OCI-LY7 (cell line): ENCODE measurements at regions not wholly inside any gene's neighbourhood (a gene's known extent, or its start where the extent isn't known, plus 50 kb on each side); places are given as distances from the start of the nearest gene placed in this dataset.

Source experiments
- BruUV-seq: library from RNA; stranded (reverse); fragments of 400-500 nt; replicated peaks from 2 replicates; lab custom pipeline; 2021; lab: Mats Ljungman, UMichigan
- CTCF ChIA-PET: fragments of 300-600 bp; sonication (Branson Sonifier 250); formaldehyde crosslinking; loops from one replicate; lab custom pipeline; 2022; ENCODE audit warnings: antibody characterized with exemption; ENCODE audit not compliant: unreplicated experiment; lab: Charles Lee
- POLR2A ChIA-PET: fragments of 300-600 bp; sonication (Branson Sonifier 250); formaldehyde crosslinking; loops from one replicate; lab custom pipeline; 2022; ENCODE audit warnings: antibody characterized with exemption; lab: Charles Lee
- DNase-seq: peaks from one replicate; pipeline ENCODE4 v3.0.0-alpha.2; 2015; ENCODE audit warnings: low spot score
- H2AFZ ChIP-seq: fragments of 200-600 bp; sonication (generic), shearing (Covaris generic); 2 replicates; pipeline ENCODE4 v1.6.1; 2014; ENCODE audit warnings: mild to moderate bottlenecking, antibody characterized with exemption, low read length, moderate library complexity
- H3K27ac ChIP-seq: fragments of 200-600 bp; sonication (generic); 2 replicates; pipeline ENCODE4 v1.5.1; 2014; ENCODE audit warnings: mixed run types, low read depth, mild to moderate bottlenecking, moderate library complexity, low read length, inconsistent platforms; ENCODE audit not compliant: poor library complexity, severe bottlenecking
- H3K36me3 ChIP-seq: fragments of 200-600 bp; sonication (generic); 2 replicates; pipeline ENCODE4 v1.6.1; 2014; ENCODE audit warnings: mild to moderate bottlenecking, antibody characterized with exemption, low read length, moderate library complexity, mixed read lengths; ENCODE audit not compliant: insufficient read depth
- H3K4me1 ChIP-seq: fragments of 200-600 bp; sonication (generic); 2 replicates; pipeline ENCODE4 v1.5.1; 2014; ENCODE audit warnings: mild to moderate bottlenecking, low read length; ENCODE audit not compliant: insufficient read depth, poor library complexity, severe bottlenecking
- H3K4me2 ChIP-seq: fragments of 200-600 bp; sonication (generic); 2 replicates; pipeline ENCODE4 v1.6.1; 2014; ENCODE audit warnings: mild to moderate bottlenecking, low read length
- H3K4me3 ChIP-seq: fragments of 200-600 bp; sonication (generic); 2 replicates; pipeline ENCODE4 v1.5.1; 2014; ENCODE audit warnings: mild to moderate bottlenecking, low read depth, low read length; ENCODE audit not compliant: poor library complexity, severe bottlenecking
- H3K79me2 ChIP-seq: fragments of 200-600 bp; sonication (generic); 2 replicates; pipeline ENCODE4 v1.6.1; 2016; ENCODE audit warnings: low read depth, mild to moderate bottlenecking, low read length, moderate library complexity, mixed read lengths; ENCODE audit not compliant: insufficient read depth
- H3K9me2 ChIP-seq: fragments of 200-600 bp; sonication (generic); 2 replicates; pipeline ENCODE4 v1.6.1; 2016; ENCODE audit warnings: mild to moderate bottlenecking, low read length, mixed read lengths; ENCODE audit not compliant: insufficient read depth
- H3K9me3 ChIP-seq: fragments of 200-600 bp; sonication (generic); 2 replicates; pipeline ENCODE4 v1.6.1; 2014; ENCODE audit warnings: mild to moderate bottlenecking, mixed run types, low read length, mixed read lengths
- H4K20me1 ChIP-seq: fragments of 200-600 bp; sonication (generic); 2 replicates; pipeline ENCODE4 v1.6.1; 2014; ENCODE audit warnings: mild to moderate bottlenecking, antibody characterized with exemption, low read length, moderate library complexity, mixed read lengths; ENCODE audit not compliant: insufficient read depth
- CTCF ChIP-seq: fragments of 200-600 bp; sonication (generic); conservative IDR thresholded peaks from 2 replicates; pipeline ENCODE4 v1.5.1; 2014; ENCODE audit warnings: mild to moderate bottlenecking, antibody characterized with exemption, low read length, moderate library complexity, mixed read lengths
- EZH2phosphoT487 ChIP-seq: fragments of 200-600 bp; sonication (generic); IDR thresholded peaks from 2 replicates; pipeline ENCODE4 v1.6.1; 2018; ENCODE audit warnings: low read depth, borderline replicate concordance, mild to moderate bottlenecking, mixed run types, antibody characterized with exemption, low read length, moderate library complexity, mixed read lengths
- intact Hi-C: fragments of 100-400 bp; cut with micrococcal nuclease; formaldehyde crosslinking; loops from one replicate; pipeline ENCODE4 v1.10.0; 2022; ENCODE audit not compliant: unreplicated experiment

- no peak overlapping the region for H3K4me3 ChIP-seq
- H3K9me2 ChIP-seq: no peaks in the 10 kb centered on the region
- no peaks in the 10 kb centered on the region for H4K20me1 ChIP-seq
- H3K9me3 ChIP-seq: peaks cover 12% of the 10 kb centered on the region
- BruUV-seq: no TSS peak
- H2AFZ ChIP-seq: no peak overlapping the region
- intact Hi-C loops: loop anchor here (10.0 kb wide), 1 partner anchor 227 kb away; no protein-coding TSS in a partner anchor
- no peaks in the 10 kb centered on the region for H3K36me3 ChIP-seq
- no peaks in the 10 kb centered on the region for H3K4me1 ChIP-seq
- POLR2A ChIA-PET: no interaction called here
- CTCF ChIA-PET: no interaction called here
- no peak overlapping the region for H3K27ac ChIP-seq
- H3K79me2 ChIP-seq: no peaks in the 10 kb centered on the region
- H3K4me2 ChIP-seq: no peak overlapping the region
- DNase-seq: no peak
- TF ChIP-seq CTCF (no peak), EZH2phosphoT487 (no peak)
These were observed 130.1 kb downstream of the SLC41A2 start for GRCh38 chr12:104828015-104828414.

- Histone ChIP-seq H3K9me2 (no peaks in the 10 kb centered on the region), H3K4me3 (no peak overlapping the region), H3K4me2 (no peak overlapping the region), H3K9me3 (peaks cover 12% of the 10 kb centered on the region), H4K20me1 (no peaks in the 10 kb centered on the region), H3K27ac (no peak overlapping the region), H2AFZ (no peak overlapping the region), H3K79me2 (no peaks in the 10 kb centered on the region), H3K36me3 (no peaks in the 10 kb centered on the region), H3K4me1 (no peaks in the 10 kb centered on the region)
- ChIA-PET POLR2A (no interaction called here), CTCF (interaction anchor here (0.6 kb wide), 1 partner anchor 95 kb away, joined by 3 read pairs; no protein-coding TSS in a partner anchor)
- intact Hi-C loops: loop anchor here (10.0 kb wide), 1 partner anchor 227 kb away; no protein-coding TSS in a partner anchor
- TF ChIP-seq CTCF: 0 out of 2 replicates have a peak, but pooled peaks have one; percentile 30
- TF ChIP-seq EZH2phosphoT487: no peak
- BruUV-seq: no TSS peak
- no peak for DNase-seq
These were observed 130.5 kb downstream of the SLC41A2 start for GRCh38 chr12:104827587-104827986.

GRCh38 chr12:104825408-104825807, 132.7 kb downstream of the SLC41A2 start:
- DNase-seq: peak; percentile 17
- Histone ChIP-seq H2AFZ (no peak overlapping the region), H3K9me3 (peaks cover 12% of the 10 kb centered on the region), H3K4me2 (no peak overlapping the region), H3K27ac (no peak overlapping the region), H4K20me1 (no peaks in the 10 kb centered on the region), H3K4me1 (no peaks in the 10 kb centered on the region), H3K9me2 (no peaks in the 10 kb centered on the region), H3K4me3 (no peak overlapping the region), H3K36me3 (no peaks in the 10 kb centered on the region), H3K79me2 (no peaks in the 10 kb centered on the region)
- BruUV-seq: no TSS peak
- TF ChIP-seq EZH2phosphoT487 (no peak), CTCF (peak; percentile 62)
- intact Hi-C loops: loop anchor here (10.0 kb wide), 1 partner anchor 229 kb away; no protein-coding TSS in a partner anchor
- ChIA-PET POLR2A (interaction anchor here (0.6 kb wide), 1 partner anchor 10 kb away, joined by 3 read pairs; no protein-coding TSS in a partner anchor), CTCF (no interaction called here)
